ENCODE measurements at regions not wholly inside any gene's neighbourhood (a gene's known extent, or its start where the extent isn't known, plus 50 kb on each side); places are given as distances from the start of the nearest gene placed in this dataset.

GRCh38 chr1:37308031-37308960, 166.1 kb upstream of the ZC3H12A start:
- TF ChIP-seq CTCF (IDR thresholded peaks at IDR 0.05) (no peak), POLR2A (IDR thresholded peaks at IDR 0.05) (no peak), EP300 (IDR thresholded peaks at IDR 0.05) (no peak)
